ENCODE measurements at regions not wholly inside any gene's neighbourhood (a gene's known extent, or its start where the extent isn't known, plus 50 kb on each side); places are given as distances from the start of the nearest gene placed in this dataset.

- DNase-seq (ENCODE audit: low read depth in 3 of 3, low spot score in 2 of 3) = no peak
These were observed 439.2 kb downstream of the MATN1 start for GRCh38 chr1:30284226-30284625.

GRCh38 chr1:30283199-30283962, 440.0 kb downstream of the MATN1 start:
- no peak for DNase-seq (ENCODE audit: low read depth in 3 of 3, low spot score in 2 of 3)

GRCh38 chr1:30280572-30280971, 442.8 kb downstream of the MATN1 start:
- no peak for DNase-seq (ENCODE audit: low read depth in 3 of 3, low spot score in 2 of 3)

DNA sequence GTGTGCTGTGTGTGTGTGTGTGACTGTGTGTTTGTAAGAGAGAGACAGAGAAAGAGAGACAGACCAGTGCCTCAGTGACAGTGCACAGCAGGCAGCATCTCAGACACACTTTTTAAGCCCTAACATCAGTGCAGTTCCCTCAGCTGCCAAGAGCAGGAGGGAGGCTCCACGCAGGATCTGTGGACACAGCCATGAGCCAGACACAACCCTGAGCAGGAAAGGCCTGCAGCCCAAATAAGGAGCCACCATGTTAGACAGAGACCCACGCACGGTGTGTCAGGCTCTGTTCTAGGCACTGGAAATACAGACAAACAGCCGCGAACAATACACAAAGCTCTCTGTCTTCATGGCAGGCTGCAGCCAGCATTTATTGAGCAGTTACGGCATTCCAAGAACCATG, 445.5 kb downstream of the MATN1 start:
- no peak for DNase-seq (ENCODE audit: low read depth in 3 of 3, low spot score in 2 of 3)

DNA sequence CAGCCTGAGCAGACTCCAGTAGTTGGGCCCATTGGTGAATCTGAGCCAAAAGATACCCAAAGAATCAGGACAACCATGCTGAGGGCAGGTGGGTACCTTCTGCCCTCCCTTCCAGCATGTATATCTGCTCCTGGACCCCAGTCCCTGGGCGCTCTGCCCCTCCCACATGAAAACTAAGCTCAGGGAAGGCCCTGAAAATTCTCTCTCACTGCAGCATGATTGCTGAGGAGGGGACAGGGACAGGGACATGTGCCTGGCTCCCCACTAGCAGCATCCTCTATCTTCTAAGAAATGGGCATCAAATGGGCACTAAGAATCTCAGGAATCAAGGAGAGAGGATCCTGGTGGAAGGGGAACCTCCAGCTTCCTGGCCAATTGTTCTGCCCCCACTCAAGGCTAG, 446.0 kb downstream of the MATN1 start:
- DNase-seq (ENCODE audit: low read depth in 3 of 3, low spot score in 2 of 3) = no peak

GRCh38 chr1:30275926-30276764, 447.2 kb downstream of the MATN1 start:
- no peak for DNase-seq (ENCODE audit: low read depth in 3 of 3, low spot score in 2 of 3)

DNA sequence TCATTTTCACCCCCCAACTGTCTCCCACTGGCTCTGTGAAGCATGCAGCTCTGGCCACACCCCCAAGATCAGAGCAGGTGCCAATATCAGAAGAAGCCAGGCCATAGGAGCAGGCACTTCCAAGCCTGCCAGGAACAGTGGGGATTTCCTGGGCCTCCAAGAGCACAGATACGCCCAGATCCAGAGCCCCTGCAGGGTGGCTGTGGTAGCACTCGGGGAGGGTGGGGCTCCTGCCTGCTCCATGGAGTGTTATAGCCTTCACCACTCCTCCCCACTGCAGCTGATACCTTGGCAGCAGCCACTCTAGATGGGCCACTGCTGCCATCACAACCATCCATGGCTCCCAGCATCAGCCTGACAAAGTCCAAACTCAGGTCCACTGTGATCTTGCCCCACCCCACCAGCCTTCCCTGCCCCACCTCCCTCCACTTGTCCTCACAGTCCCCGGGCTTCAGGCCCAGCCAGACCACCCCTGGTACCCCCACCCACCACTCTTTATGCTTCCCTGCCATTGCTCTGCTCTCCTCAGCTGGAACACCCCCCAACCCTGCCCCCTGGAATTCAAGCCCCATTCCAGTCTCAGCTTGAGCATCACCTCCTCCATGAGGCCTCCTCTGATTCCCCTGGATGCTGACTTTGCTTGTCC, 448.3 kb downstream of the MATN1 start:
- no peak for DNase-seq (ENCODE audit: low read depth in 3 of 3, low spot score in 2 of 3)

DNA sequence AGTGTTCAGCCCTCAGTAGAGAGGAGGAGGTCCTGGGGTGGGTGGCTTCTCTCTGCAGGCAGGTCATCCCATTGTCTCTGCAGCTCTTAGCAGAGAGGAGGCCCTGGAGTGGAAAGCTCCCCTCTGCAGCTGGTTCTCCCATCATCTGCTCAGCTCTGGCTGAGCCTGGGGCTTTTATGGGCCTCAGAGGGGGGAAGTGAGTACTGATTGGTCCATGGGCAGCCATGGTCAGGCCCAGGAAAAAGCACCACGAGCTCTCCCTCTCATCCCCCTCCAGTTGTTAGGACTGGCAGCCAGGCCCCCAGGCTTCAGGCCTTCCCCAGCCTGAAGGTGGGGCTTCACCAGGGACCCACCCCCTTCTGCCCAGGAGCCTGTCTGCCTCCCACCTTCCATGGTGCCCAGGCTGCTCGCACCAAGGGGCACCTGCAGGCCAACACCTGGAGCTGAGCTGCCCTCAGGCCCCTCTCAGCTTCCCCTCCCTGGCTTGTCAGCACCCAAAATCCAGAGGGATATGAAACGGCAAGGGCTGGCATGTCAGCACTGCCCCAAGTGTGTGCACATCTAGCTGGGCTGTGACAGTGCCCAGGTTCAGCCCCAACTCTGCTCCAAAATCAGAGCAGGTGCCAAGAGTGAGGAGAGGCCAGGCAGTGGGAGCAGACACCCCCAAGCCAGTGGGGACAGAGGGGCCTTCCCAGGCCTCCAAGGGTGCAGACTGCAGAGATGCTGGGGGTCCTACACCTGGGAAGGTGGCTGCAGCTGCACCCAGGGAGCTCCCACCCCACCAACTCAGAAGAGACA, 449.0 kb downstream of the MATN1 start:
- no peak for DNase-seq (ENCODE audit: low read depth in 3 of 3, low spot score in 2 of 3)

DNA sequence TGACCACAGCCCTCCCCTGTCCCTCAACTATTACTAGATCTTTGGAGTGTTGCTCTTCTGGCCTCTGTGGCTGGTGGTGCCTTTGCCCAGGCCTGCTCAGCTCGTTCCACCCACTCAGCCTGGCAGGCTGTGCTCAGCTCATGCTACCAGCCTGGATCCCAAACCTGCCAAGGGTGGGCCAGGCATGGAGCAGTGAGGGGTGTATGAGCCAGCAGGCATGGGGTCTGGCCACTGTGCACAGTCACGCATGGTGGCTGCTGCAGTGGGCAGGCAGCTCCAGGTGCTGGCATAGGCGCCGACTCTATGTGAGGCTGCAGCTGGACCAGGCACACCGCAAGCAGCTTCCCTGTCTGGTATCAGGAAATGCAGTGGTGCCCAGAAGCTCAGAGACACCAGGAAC, 449.9 kb downstream of the MATN1 start:
- no peak for DNase-seq (ENCODE audit: low read depth in 3 of 3, low spot score in 2 of 3)

DNA sequence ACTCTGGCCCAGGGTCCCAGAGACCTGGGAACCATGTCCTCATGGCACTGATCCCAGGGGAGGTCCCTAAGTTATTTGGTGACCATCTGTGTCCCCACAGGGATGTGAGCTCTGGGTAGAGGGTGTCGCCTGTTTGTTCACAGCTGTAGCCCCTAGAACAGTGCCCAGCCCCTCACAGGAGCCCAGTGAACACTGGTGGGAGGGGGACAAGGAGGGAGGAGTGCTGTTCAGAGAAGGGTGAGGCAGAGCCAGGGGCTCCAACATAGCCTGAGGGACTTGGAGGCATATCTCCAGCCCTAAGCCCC, 450.4 kb downstream of the MATN1 start:
- DNase-seq (ENCODE audit: low read depth in 3 of 3, low spot score in 2 of 3) = no peak

DNA sequence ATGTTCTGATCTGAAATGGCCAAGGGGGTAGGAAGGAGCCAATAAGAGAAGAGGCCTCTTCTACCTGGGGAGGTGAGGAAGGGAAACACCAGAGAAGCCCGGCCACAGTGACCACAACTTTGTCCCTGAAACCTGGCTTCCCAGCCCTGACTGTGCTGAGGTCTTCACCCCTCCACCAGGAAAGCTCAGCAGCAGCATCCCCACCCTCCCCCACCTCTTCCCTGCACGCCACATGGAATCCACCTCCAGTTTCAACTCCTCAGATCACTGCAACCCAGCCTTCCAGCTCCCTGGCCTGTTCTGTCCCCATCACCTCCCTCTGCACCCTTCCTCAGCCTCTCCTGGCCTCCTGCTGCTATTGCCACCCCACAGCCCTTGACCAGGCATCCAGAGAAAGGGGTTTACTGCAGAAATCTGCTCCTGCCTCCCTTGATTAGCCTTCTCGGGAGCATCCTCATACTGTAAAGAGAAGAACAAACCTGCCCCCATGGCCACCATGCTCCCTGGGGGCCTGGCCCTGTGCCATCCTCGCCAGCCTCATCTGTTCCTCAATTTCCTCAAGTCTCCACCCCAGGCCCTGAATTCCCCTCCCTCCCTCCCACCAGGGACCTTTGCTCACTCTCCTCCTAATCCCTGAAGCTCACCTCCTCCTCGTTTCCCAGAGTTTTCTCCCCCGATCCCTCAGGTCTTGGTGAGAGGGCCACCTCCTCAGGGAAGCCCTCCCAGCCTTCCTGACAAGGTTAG, 450.9 kb downstream of the MATN1 start:
- no peak for DNase-seq (ENCODE audit: low read depth in 3 of 3, low spot score in 2 of 3)

- no peak for DNase-seq (ENCODE audit: low read depth in 3 of 3, low spot score in 2 of 3)
These were observed 451.7 kb downstream of the MATN1 start for GRCh38 chr1:30271401-30272276.

GRCh38 chr1:30270461-30270860, 452.9 kb downstream of the MATN1 start:
- no peak for DNase-seq (ENCODE audit: low read depth in 3 of 3, low spot score in 2 of 3)

- no peak for DNase-seq (ENCODE audit: low read depth in 3 of 3, low spot score in 2 of 3)
These were observed 454.3 kb downstream of the MATN1 start for GRCh38 chr1:30268923-30269666.

DNA sequence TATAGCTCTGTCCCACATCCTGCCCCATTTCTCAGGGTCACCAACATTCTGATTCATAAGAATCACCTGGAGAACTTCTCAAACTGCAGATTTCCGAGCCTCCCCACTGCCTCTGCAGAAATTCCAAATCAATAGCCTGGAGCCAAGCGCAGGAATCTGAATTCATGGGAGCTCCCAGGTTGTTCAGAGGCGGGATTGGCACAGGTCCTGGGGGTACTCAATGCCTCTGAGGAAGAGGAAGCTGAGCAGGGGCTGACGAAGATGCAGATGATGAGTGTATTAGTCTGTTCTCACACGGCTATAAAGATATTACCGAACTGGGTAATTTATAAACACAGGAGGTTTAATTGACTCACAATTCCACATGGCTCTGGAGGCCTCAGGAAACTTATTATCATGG, 455.5 kb downstream of the MATN1 start:
- DNase-seq (ENCODE audit: low read depth in 3 of 3, low spot score in 2 of 3) = no peak

DNA sequence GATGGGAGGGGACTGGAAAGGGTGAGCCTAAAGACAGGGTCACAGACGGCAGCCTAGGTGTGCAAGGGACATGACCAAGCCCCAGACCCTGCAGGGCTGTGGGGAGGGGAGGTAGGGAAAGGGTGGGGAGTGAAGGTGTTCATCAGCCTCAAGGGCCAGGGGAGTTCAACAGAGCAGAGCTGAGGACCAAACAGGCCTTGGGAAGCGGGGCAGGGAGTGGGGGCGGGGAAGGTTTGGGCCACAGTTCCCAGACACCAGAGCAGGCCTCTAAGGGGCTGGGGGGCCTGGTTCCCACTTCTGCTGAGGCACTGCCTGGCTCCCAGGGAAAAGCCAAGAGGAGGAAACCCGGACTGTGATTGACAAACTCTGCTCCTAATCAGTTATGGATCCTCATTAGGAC, 456.3 kb downstream of the MATN1 start:
- DNase-seq (ENCODE audit: low read depth in 3 of 3, low spot score in 2 of 3) = no peak

DNA sequence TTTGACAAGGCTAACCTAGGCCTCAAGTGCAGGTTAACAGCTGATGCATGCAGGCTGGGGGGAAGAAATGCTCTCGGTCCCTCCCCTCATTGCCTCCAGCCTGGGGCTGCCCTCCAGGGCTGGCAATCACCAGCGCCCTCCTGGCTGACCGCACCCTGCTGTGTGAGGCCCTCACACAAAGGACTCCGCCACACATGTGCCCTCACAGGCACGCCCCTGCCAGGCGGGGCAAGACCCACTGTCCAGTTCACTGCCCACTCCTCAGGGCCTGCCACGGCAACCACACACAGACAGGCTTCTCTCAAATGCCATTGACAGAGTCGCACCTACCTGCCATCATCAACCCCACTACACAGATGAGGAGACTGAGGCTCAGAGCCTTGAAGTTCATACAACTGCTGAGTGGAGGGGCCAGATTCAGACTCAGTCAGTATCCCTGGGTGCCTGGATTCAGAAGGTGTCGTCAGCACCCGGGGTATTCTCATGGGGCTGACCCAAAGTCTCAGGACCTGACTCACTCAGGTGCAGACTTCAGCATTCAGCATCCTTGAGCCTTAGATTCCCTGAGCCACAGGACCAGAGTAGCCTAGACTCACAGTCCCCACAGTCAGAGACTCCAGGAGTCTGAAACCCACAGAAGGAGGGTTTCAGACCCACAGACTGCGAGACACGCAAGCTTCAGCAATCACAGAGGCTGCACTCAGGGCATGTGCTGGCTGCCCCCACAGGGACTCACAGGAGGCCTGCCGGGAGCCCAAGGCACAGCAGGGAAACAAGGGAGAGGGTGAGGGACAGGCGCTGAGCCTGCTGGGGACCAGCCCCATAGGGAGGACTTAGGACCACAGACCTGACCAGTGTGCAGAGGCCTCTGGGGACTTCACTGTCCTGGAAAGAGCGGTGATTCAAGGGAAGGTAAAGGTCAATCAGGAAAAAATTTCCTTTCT, 458.0 kb downstream of the MATN1 start:
- DNase-seq (ENCODE audit: low read depth in 3 of 3, low spot score in 2 of 3) = no peak

GRCh38 chr1:30264672-30265025, 458.7 kb downstream of the MATN1 start:
- DNase-seq (ENCODE audit: low read depth in 3 of 3, low spot score in 2 of 3) = no peak
